GM12873 (cell line): ENCODE measurements at regions not wholly inside any gene's neighbourhood (a gene's known extent, or its start where the extent isn't known, plus 50 kb on each side); places are given as distances from the start of the nearest gene placed in this dataset.

Experiments used
- CTCF ChIP-seq: IDR thresholded peaks from 2 replicates; pipeline ENCODE4 v1.5.1; 2012; ENCODE audit warnings: low read depth, mild to moderate bottlenecking, moderate library complexity, low read length, control low read depth; ENCODE audit not compliant: insufficient read depth; ENCODE audit errors: missing control alignments

- TF ChIP-seq CTCF = no peak
Measured at GRCh38 chr1:191912517-191912916, 245.7 kb upstream of the RGS18 start.

- no peak for TF ChIP-seq CTCF
Measured at GRCh38 chr1:191913260-191913977, 244.8 kb upstream of the RGS18 start.

- TF ChIP-seq CTCF = no peak
Measured at GRCh38 chr1:191929383-191929782, 228.9 kb upstream of the RGS18 start.

GRCh38 chr1:191943684-191944083 is 214.6 kb upstream of the RGS18 start:
- TF ChIP-seq CTCF = no peak

GRCh38 chr1:191953526-191953925 is 204.7 kb upstream of the RGS18 start:
- TF ChIP-seq CTCF = no peak

- TF ChIP-seq CTCF = no peak
Measured at GRCh38 chr1:191959856-191960255, 198.4 kb upstream of the RGS18 start.

- no peak for TF ChIP-seq CTCF
Measured at GRCh38 chr1:191963286-191963685, 195.0 kb upstream of the RGS18 start.
